ENCODE measurements at regions not wholly inside any gene's neighbourhood (a gene's known extent, or its start where the extent isn't known, plus 50 kb on each side); places are given as distances from the start of the nearest gene placed in this dataset.

- H3K4me3 ChIP-seq (ENCODE audit: low read depth, low read length) = no peak overlapping the region
- TF ChIP-seq, protein P1, sequence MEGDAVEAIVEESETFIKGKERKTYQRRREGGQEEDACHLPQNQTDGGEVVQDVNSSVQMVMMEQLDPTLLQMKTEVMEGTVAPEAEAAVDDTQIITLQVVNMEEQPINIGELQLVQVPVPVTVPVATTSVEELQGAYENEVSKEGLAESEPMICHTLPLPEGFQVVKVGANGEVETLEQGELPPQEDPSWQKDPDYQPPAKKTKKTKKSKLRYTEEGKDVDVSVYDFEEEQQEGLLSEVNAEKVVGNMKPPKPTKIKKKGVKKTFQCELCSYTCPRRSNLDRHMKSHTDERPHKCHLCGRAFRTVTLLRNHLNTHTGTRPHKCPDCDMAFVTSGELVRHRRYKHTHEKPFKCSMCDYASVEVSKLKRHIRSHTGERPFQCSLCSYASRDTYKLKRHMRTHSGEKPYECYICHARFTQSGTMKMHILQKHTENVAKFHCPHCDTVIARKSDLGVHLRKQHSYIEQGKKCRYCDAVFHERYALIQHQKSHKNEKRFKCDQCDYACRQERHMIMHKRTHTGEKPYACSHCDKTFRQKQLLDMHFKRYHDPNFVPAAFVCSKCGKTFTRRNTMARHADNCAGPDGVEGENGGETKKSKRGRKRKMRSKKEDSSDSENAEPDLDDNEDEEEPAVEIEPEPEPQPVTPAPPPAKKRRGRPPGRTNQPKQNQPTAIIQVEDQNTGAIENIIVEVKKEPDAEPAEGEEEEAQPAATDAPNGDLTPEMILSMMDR (IDR thresholded peaks at IDR 0.05; ENCODE audit: low read depth, low read length) = no peak
Measured at GRCh38 chr10:62471711-62472110, 97.5 kb downstream of the ZNF365 start.

DNA sequence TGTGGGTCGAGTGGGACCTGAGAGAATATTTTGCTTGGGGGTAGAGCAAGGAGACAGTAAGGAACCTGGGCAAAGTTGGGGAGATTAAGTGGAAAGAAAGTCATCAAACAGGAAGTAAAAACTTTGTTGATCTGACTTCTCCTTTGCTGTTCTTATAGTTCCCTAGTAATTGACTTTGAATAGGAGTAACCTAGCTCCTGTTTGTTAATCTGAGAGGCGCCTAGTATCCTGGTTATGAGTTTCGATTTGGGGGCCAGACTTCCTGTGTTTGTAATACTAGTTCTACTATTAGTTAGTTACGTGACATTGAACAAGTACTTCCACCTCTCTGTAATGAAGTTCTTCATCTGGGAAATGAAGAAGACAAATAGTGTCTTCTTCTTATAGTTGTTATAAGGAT lies 99.1 kb downstream of the ZNF365 start:
- TF ChIP-seq, protein P1 (IDR thresholded peaks at IDR 0.05; ENCODE audit: low read depth, low read length) = no peak
- H3K4me3 ChIP-seq (ENCODE audit: low read depth, low read length) = no peak overlapping the region

GRCh38 chr10:62475551-62475950 lies 101.4 kb downstream of the ZNF365 start:
- TF ChIP-seq, protein P1 (IDR thresholded peaks at IDR 0.05; ENCODE audit: low read depth, low read length) = no peak
- no peak overlapping the region for H3K4me3 ChIP-seq (ENCODE audit: low read depth, low read length)

GRCh38 chr10:62479523-62479922 lies 105.4 kb downstream of the ZNF365 start:
- H3K4me3 ChIP-seq (ENCODE audit: low read depth, low read length) = no peak overlapping the region
- TF ChIP-seq, protein P1 (IDR thresholded peaks at IDR 0.05; ENCODE audit: low read depth, low read length) = no peak

DNA sequence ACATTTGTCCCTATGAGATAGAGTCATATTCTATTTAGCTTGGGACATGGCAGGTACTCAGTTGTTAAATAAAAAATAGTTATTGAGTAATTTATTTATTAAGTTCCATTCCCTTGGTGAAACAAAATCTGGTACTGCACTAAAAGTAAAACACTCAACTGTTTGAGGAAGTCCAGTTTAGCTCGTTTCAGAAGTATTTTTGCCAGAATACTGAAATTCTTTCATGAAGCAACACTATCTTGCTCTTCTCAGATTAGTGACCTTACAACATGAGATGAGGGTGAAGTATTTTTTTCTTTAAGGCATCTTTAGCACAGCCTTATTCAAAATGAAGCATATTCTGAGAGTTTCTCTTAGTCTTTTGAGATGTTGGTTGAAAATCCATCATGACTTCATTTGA lies 106.0 kb downstream of the ZNF365 start:
- TF ChIP-seq, protein P1 (IDR thresholded peaks at IDR 0.05; ENCODE audit: low read depth, low read length) = no peak
- no peak overlapping the region for H3K4me3 ChIP-seq (ENCODE audit: low read depth, low read length)

GRCh38 chr10:62482581-62482980 lies 108.4 kb downstream of the ZNF365 start:
- TF ChIP-seq, protein P1 (IDR thresholded peaks at IDR 0.05; ENCODE audit: low read depth, low read length) = no peak
- no peak overlapping the region for H3K4me3 ChIP-seq (ENCODE audit: low read depth, low read length)

DNA sequence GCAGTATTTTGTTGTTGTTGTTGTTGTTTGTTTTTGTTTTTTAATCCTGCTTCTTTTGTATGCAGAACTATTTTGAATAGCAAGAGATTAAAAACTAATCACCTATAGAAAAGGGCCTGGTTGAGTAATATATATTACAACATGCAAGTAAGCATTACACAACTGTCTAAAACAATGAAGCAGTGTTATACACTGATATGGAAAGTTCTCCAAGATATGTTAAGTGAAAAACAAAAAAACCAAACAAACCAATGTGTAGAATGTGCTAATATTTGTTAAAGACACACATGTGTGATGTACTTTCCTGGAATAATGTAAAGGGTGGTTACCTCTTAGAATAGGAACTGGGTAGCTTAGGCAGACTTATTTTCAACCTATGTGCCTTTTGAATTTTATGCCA lies 117.4 kb downstream of the ZNF365 start:
- TF ChIP-seq, protein P1 (IDR thresholded peaks at IDR 0.05; ENCODE audit: low read depth, low read length) = no peak
- H3K4me3 ChIP-seq (ENCODE audit: low read depth, low read length) = no peak overlapping the region

Measured in WI38 (cell line).